RWPE2 (cell line): ENCODE measurements at regions not wholly inside any gene's neighbourhood (a gene's known extent, or its start where the extent isn't known, plus 50 kb on each side); places are given as distances from the start of the nearest gene placed in this dataset.

ENCODE experiments used
- ATAC-seq: fragments of 200-7000 bp; cut with Tn5 transposase; 3 replicates; pipeline ENCODE4 v1.9.1; 2021; ENCODE audit warnings: low read depth
- DNase-seq: peaks from one replicate; pipeline ENCODE4 v3.0.0-alpha.2; 2020; ENCODE audit warnings: low spot score
- H3K27ac ChIP-seq: fragments of 450-650 bp; 2 replicates; pipeline ENCODE4 v1.5.1; 2017; ENCODE audit warnings: mild to moderate bottlenecking; ENCODE audit not compliant: poor library complexity, severe bottlenecking
- H3K27me3 ChIP-seq: fragments of 250-450 bp; sonication (Bioruptor Pico); 2 replicates; pipeline ENCODE4 v1.5.1; 2021; ENCODE audit warnings: mild to moderate bottlenecking, moderate library complexity; ENCODE audit not compliant: insufficient read depth, poor library complexity, severe bottlenecking
- H3K36me3 ChIP-seq: fragments of 250-450 bp; sonication (Bioruptor Pico); 2 replicates; pipeline ENCODE4 v1.5.1; 2020; ENCODE audit warnings: low read depth, mild to moderate bottlenecking, moderate library complexity
- H3K4me1 ChIP-seq: fragments of 250-450 bp; sonication (Bioruptor Pico); 2 replicates; pipeline ENCODE4 v1.5.1; 2021; ENCODE audit warnings: mild to moderate bottlenecking, moderate library complexity; ENCODE audit not compliant: insufficient read depth, poor library complexity, severe bottlenecking
- H3K4me3 ChIP-seq: fragments of 250-450 bp; sonication (Bioruptor Pico); 2 replicates; pipeline ENCODE4 v1.5.1; 2021; ENCODE audit warnings: mild to moderate bottlenecking, moderate library complexity; ENCODE audit not compliant: severe bottlenecking
- H3K9me3 ChIP-seq: fragments of 250-450 bp; sonication (Bioruptor Pico); 2 replicates; pipeline ENCODE4 v1.5.1; 2021; ENCODE audit warnings: mild to moderate bottlenecking, moderate library complexity; ENCODE audit not compliant: severe bottlenecking
- TF ChIP-seq, protein P1 (sequence below): fragments of 450-650 bp; IDR thresholded peaks from one replicate; pipeline ENCODE4 v1.5.1; 2017; ENCODE audit warnings: mild to moderate bottlenecking, moderate library complexity; ENCODE audit not compliant: poor library complexity, severe bottlenecking

DNA sequence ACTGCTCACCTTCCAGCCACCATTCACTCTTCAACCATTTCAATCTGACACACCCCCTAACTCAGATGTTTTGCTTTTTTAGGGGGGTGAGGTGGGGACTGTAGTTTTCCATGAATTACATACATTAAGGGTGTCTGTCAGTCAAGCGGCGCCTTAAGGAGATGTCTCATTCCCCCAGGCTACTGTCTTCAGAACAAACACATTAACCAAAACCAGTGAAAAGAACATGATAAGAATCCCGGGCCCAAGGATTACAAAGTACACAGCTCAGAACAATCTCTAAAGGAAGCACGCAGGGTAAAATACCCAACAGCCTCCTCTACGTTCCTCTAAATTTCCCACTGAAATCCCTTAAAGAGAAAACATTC lies 62.5 kb upstream of the IRF2 start:
- H3K36me3 ChIP-seq, result no peaks in the 10 kb centered on the region
- H3K9me3 ChIP-seq, result no peaks in the 10 kb centered on the region
- TF ChIP-seq, protein P1, sequence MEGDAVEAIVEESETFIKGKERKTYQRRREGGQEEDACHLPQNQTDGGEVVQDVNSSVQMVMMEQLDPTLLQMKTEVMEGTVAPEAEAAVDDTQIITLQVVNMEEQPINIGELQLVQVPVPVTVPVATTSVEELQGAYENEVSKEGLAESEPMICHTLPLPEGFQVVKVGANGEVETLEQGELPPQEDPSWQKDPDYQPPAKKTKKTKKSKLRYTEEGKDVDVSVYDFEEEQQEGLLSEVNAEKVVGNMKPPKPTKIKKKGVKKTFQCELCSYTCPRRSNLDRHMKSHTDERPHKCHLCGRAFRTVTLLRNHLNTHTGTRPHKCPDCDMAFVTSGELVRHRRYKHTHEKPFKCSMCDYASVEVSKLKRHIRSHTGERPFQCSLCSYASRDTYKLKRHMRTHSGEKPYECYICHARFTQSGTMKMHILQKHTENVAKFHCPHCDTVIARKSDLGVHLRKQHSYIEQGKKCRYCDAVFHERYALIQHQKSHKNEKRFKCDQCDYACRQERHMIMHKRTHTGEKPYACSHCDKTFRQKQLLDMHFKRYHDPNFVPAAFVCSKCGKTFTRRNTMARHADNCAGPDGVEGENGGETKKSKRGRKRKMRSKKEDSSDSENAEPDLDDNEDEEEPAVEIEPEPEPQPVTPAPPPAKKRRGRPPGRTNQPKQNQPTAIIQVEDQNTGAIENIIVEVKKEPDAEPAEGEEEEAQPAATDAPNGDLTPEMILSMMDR, result no peak
- DNase-seq (no peak), ATAC-seq (peak; percentile 3; the same call in 2 of the 3 replicates)
- H3K4me3 ChIP-seq, result peak overlapping the region; percentile 49
- H3K27me3 ChIP-seq, result no peaks in the 10 kb centered on the region
- peaks cover 6% of the 10 kb centered on the region for H3K4me1 ChIP-seq
- H3K27ac ChIP-seq, result peak overlapping the region; percentile 78

DNA sequence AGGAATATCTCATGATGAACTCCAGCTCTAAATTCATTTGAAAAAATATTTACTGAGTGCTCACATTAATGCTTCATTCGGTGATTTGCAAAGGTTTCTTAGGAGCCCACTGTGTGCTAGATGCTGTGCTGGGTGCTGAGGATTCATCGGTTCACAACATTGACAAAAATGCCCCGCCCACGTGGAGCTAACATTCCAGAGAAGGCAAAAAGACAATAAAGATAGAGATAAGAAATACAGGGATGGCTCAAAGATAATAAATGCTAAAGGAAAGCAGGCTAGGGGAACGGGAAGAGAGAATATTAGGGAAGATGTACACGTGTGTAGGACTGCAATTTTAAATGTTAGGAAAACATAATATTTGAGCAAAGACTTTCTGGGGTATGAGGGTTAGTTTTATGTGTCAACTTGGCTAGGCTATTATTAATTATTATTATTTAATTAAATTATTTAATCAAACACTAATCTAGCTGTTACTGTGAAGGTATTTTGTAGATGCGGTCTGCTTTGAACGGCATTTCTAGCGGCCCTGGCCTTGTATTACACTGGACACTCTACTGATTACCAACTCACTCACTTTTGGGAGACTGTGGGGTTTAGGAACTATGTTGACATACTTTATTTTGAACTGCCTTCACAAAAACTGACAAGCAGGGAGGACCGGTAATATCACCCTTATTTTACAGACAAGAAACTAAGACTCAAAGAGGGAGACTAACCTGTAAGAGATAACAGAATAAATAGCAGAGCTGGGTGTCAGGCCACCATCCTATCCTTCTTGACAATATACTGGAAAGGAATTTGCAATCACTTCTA lies 61.9 kb upstream of the IRF2 start:
- H3K4me3 ChIP-seq, result peak overlapping the region; percentile 49
- H3K27ac ChIP-seq, result peak overlapping the region; percentile 78
- DNase-seq (no peak), ATAC-seq (no peak)
- TF ChIP-seq, protein P1, result no peak
- H3K4me1 ChIP-seq, result peaks cover 6% of the 10 kb centered on the region
- H3K27me3 ChIP-seq, result no peaks in the 10 kb centered on the region
- no peaks in the 10 kb centered on the region for H3K9me3 ChIP-seq
- no peaks in the 10 kb centered on the region for H3K36me3 ChIP-seq

DNA sequence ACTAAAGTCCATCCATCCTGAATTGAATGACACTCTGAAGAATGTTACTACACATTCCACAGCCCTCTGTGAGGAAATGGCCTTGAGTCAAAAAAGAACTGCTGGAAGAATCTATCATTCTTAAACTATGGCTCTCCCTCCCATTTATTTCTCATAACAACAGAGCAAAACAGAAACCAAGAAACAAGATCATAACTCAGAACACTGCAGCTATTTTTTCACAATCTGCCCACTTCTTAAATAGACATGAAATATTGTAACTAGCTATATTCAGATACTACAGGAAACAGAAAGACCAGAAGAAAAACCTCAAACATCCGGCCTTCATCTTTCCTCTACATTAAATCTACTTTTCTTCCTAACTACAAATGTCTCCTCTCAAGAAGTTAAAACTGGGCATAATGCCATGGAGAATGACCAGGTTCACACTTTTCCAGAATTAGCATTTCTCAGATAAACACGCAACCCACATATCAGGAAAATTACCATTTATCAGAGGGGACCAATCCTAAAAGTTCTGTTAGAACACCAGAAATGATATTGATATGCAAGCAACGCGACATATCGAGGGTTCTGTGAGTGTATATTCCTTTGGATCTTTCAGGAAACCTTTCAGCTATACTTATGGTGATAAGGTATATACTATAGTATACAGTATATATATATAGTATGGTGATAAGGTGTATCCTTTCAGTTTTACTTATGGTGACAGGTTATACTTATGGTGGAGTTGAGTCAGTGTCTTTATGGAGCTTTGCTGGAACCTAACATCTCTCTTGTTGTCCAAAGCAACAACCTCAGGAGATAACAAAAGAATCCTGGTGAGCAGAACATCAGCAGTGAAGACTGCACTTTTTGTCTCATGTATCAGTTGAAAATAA lies 60.4 kb upstream of the IRF2 start:
- no peaks in the 10 kb centered on the region for H3K36me3 ChIP-seq
- H3K27ac ChIP-seq, result no peak overlapping the region
- TF ChIP-seq, protein P1, result no peak
- ATAC-seq (no peak), DNase-seq (no peak)
- no peak overlapping the region for H3K4me3 ChIP-seq
- H3K4me1 ChIP-seq, result peaks cover 6% of the 10 kb centered on the region
- no peaks in the 10 kb centered on the region for H3K9me3 ChIP-seq
- H3K27me3 ChIP-seq, result no peaks in the 10 kb centered on the region

DNA sequence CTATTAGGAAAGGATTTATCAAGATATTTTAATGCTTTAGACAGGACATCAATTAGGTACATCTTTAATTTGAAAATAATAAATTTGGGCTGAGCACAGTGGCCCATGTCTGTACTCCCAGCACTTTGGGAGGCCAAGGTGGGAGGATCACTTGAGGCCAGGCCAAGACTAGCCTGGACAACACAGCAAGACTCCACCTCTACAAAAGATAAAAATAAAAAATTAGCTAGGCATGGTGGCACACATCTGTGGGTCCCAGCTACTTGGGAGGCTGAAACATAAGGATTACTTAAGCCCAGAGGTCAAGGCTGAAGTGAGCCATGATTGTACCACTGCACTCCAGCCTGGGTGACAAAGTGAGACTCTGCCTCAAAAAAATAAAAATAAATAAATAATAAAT lies 59.6 kb upstream of the IRF2 start:
- Histone ChIP-seq H3K36me3 (no peaks in the 10 kb centered on the region), H3K27ac (no peak overlapping the region), H3K27me3 (no peaks in the 10 kb centered on the region), H3K9me3 (no peaks in the 10 kb centered on the region), H3K4me1 (peaks cover 12% of the 10 kb centered on the region), H3K4me3 (no peak overlapping the region)
- ATAC-seq (no peak), DNase-seq (no peak)
- TF ChIP-seq, protein P1, result no peak
